SK-N-SH (cell line): ENCODE measurements at regions not wholly inside any gene's neighbourhood (a gene's known extent, or its start where the extent isn't known, plus 50 kb on each side); places are given as distances from the start of the nearest gene placed in this dataset.

ENCODE experiments used
- CTCF ChIA-PET: fragments of 300-600, 350-600 bp; formaldehyde crosslinking; extraction: SDS; loops from one replicate; lab custom pipeline; 2021; lab: Yijun Ruan, JAX
- POLR2A ChIA-PET: fragments of 350-600 bp; sonication (Branson Sonifier 250); formaldehyde crosslinking; extraction: SDS; loops from one replicate; lab custom pipeline; 2020; ENCODE audit warnings: antibody characterized with exemption, inconsistent platforms; lab: Yijun Ruan, JAX
- DNase-seq: peaks from one replicate; pipeline ENCODE4 v3.0.0; 2012
- H2AFZ ChIP-seq: fragments of 200-600 bp; sonication (generic); 2 replicates; pipeline ENCODE4 v1.8.1; 2016; ENCODE audit warnings: antibody characterized with exemption, mild to moderate bottlenecking, low read depth
- H3F3A ChIP-seq: fragments of 200-600 bp; sonication (generic); replicated peaks from 2 replicates; pipeline ENCODE3; 2016; ENCODE audit warnings: antibody characterized with exemption, mild to moderate bottlenecking; ENCODE audit not compliant: insufficient read depth
- H3K27ac ChIP-seq, 2 experiments: fragments of 200-500 bp in 1 of 2; fragments of 200-600 bp in 1 of 2; sonication (Bioruptor generic) in 1 of 2; sonication (generic), shearing (Covaris generic) in 1 of 2; 2 replicates each; pipeline versions ENCODE4 v1.5.1 to v1.6.1; 2014 to 2016; ENCODE audit warnings: low read depth in 2 of 2, inconsistent platforms in 1 of 2, low read length in 1 of 2, mild to moderate bottlenecking in 1 of 2, mixed read lengths in 1 of 2
- H3K27me3 ChIP-seq: fragments of 200-600 bp; sonication (generic), shearing (Covaris generic); 2 replicates; pipeline ENCODE4 v1.6.1; 2016; ENCODE audit warnings: mixed run types; ENCODE audit not compliant: insufficient read depth
- H3K36me3 ChIP-seq, 2 experiments: fragments of 200-500 bp in 1 of 2; fragments of 200-600 bp in 1 of 2; sonication (Bioruptor generic) in 1 of 2; sonication (generic) in 1 of 2; replicated peaks in 1 of 2; 2 replicates each; pipeline versions ENCODE3 to v1.5.1; 2014 to 2016; ENCODE audit warnings: low read length in 1 of 2, mild to moderate bottlenecking in 1 of 2; ENCODE audit not compliant: insufficient read depth in 2 of 2, control insufficient read depth in 1 of 2
- H3K4me1 ChIP-seq, 2 experiments: fragments of 200-500 bp in 1 of 2; fragments of 200-600 bp in 1 of 2; sonication (Bioruptor generic) in 1 of 2; sonication (generic), shearing (Covaris generic) in 1 of 2; 2 replicates each; pipeline versions ENCODE4 v1.5.1 to v1.6.1; 2014 to 2016; ENCODE audit warnings: low read depth in 1 of 2, low read length in 1 of 2, mixed run types in 1 of 2; ENCODE audit not compliant: insufficient read depth in 2 of 2, control insufficient read depth in 1 of 2
- H3K4me2 ChIP-seq: fragments of 200-600 bp; sonication (generic), shearing (Covaris generic); 2 replicates; pipeline ENCODE4 v1.6.1; 2017; ENCODE audit warnings: mixed run types
- H3K4me3 ChIP-seq, 2 experiments: fragments of 200-500 bp in 1 of 2; fragments of 200-600 bp in 1 of 2; sonication (Bioruptor generic) in 1 of 2; sonication (generic), shearing (Covaris generic) in 1 of 2; 2 replicates each; pipeline versions ENCODE4 v1.5.1 to v1.8.1; 2014 to 2016; ENCODE audit warnings: low read depth in 2 of 2, inconsistent platforms in 1 of 2, low read length in 1 of 2, mild to moderate bottlenecking in 1 of 2, mixed read lengths in 1 of 2, moderate library complexity in 1 of 2
- H3K79me2 ChIP-seq: fragments of 200-600 bp; sonication (generic); 2 replicates; pipeline ENCODE4 v1.8.1; 2017; ENCODE audit warnings: mild to moderate bottlenecking; ENCODE audit not compliant: insufficient read depth
- H3K9ac ChIP-seq: fragments of 200-600 bp; sonication (generic); 2 replicates; pipeline ENCODE4 v1.6.1; 2017; ENCODE audit warnings: mixed run types
- H3K9me2 ChIP-seq: fragments of 200-600 bp; sonication (generic); 2 replicates; pipeline ENCODE4 v1.6.1; 2017; ENCODE audit warnings: mixed run types
- H3K9me3 ChIP-seq: fragments of 200-600 bp; sonication (generic); 2 replicates; pipeline ENCODE4 v1.6.1; 2017; ENCODE audit warnings: mixed run types, mild to moderate bottlenecking, moderate library complexity
- H4K20me1 ChIP-seq: fragments of 200-600 bp; sonication (generic); 2 replicates; pipeline ENCODE4 v1.6.1; 2017; ENCODE audit warnings: mild to moderate bottlenecking, mixed run types; ENCODE audit not compliant: insufficient read depth
- ELF1 ChIP-seq: IDR thresholded peaks from 2 replicates; pipeline ENCODE4 v1.4.0; 2012
- EZH2phosphoT487 ChIP-seq: fragments of 200-600 bp; sonication (generic); IDR thresholded peaks from 2 replicates; pipeline ENCODE4 v1.6.1; 2017; ENCODE audit warnings: low read depth, mixed run types, mild to moderate bottlenecking, antibody characterized with exemption, moderate library complexity, borderline replicate concordance
- GABPA ChIP-seq: IDR thresholded peaks from 2 replicates; pipeline ENCODE4 v1.4.0; 2012; ENCODE audit warnings: low read depth, mild to moderate bottlenecking
- JUND ChIP-seq: IDR thresholded peaks from 2 replicates; pipeline ENCODE4 v1.4.0; 2012
- MEF2A ChIP-seq: IDR thresholded peaks from 2 replicates; pipeline ENCODE4 v1.4.0; 2012; ENCODE audit warnings: low read depth, borderline replicate concordance
- NFIC ChIP-seq: IDR thresholded peaks from 2 replicates; pipeline ENCODE4 v1.4.0; 2012; ENCODE audit warnings: borderline replicate concordance
- NRF1 ChIP-seq: IDR thresholded peaks from 2 replicates; pipeline ENCODE4 v1.6.1; 2012; ENCODE audit warnings: low read depth, mild to moderate bottlenecking, low read length
- POLR2AphosphoS5 ChIP-seq: IDR thresholded peaks from 2 replicates; pipeline ENCODE4 v1.6.1; 2012; ENCODE audit warnings: low read depth, low read length
- RAD21 ChIP-seq: IDR thresholded peaks from 2 replicates; pipeline ENCODE4 v1.6.1; 2012; ENCODE audit warnings: mild to moderate bottlenecking, low read length
- RFX5 ChIP-seq: IDR thresholded peaks from 2 replicates; pipeline ENCODE4 v1.6.1; 2012; ENCODE audit warnings: mild to moderate bottlenecking, improper control_type of control experiment, low read length
- RXRA ChIP-seq: IDR thresholded peaks from 2 replicates; pipeline ENCODE4 v1.4.0; 2012; ENCODE audit warnings: low read depth, mild to moderate bottlenecking, borderline replicate concordance
- SMC3 ChIP-seq: IDR thresholded peaks from 2 replicates; pipeline ENCODE4 v1.6.1; 2012; ENCODE audit warnings: low read depth, low read length, improper control_type of control experiment
- TCF12 ChIP-seq: IDR thresholded peaks from 2 replicates; pipeline ENCODE4 v1.4.0; 2012
- TEAD4 ChIP-seq: IDR thresholded peaks from 2 replicates; pipeline ENCODE4 v1.4.0; 2012; ENCODE audit warnings: mild to moderate bottlenecking, borderline replicate concordance; ENCODE audit not compliant: insufficient read depth
- whole genome bisulfite sequencing: methylation state at CpG from one replicate; pipeline ENCODE4 v1.1.6; 2017; ENCODE audit warnings: low lambda C conversion rate; 5-methylcytosine and 5-hydroxymethylcytosine counted together
- TF ChIP-seq, protein P1 (sequence below): IDR thresholded peaks from 2 replicates; pipeline ENCODE4; 2012
- TF ChIP-seq, protein P2 (sequence below): fragments of 200-600 bp; sonication (generic); IDR thresholded peaks from 2 replicates; pipeline ENCODE4 v1.6.1; 2017; ENCODE audit warnings: antibody characterized with exemption, mild to moderate bottlenecking, moderate library complexity
- TF ChIP-seq, protein P3 (sequence below): IDR thresholded peaks from 2 replicates; pipeline ENCODE4 v1.4.0; 2012; ENCODE audit warnings: low read depth
- TF ChIP-seq, protein P4 (sequence below): fragments of 150-350 bp; IDR thresholded peaks from 2 replicates; pipeline ENCODE4 v1.6.1; 2017; ENCODE audit warnings: antibody characterized with exemption, low read length, low read depth, borderline replicate concordance

DNA sequence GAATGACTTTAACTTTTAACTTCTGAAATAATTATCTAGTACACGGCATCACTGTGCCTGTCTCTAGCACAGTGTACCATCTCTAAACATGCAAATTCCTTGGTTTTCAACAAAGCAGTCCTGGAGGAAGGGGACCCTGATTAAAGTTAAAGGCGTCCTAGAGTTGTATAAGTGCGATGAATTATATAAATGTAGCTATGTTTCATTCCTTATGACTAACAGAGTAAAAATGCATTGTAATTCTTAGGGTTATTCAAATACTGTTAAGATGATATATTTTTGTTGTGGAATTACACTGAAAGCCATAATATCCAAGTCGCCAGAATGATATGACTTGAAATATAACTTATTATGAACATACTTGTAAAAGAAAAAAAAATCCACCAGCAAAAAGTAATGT is 544.9 kb upstream of the LINC00305 start (continued):
- TF ChIP-seq, protein P1, sequence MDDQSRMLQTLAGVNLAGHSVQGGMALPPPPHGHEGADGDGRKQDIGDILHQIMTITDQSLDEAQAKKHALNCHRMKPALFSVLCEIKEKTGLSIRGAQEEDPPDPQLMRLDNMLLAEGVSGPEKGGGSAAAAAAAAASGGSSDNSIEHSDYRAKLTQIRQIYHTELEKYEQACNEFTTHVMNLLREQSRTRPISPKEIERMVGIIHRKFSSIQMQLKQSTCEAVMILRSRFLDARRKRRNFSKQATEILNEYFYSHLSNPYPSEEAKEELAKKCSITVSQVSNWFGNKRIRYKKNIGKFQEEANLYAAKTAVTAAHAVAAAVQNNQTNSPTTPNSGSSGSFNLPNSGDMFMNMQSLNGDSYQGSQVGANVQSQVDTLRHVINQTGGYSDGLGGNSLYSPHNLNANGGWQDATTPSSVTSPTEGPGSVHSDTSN: no peak
- TF ChIP-seq MEF2A (no peak), NFIC (no peak), TEAD4 (no peak)
- TF ChIP-seq, protein P2, sequence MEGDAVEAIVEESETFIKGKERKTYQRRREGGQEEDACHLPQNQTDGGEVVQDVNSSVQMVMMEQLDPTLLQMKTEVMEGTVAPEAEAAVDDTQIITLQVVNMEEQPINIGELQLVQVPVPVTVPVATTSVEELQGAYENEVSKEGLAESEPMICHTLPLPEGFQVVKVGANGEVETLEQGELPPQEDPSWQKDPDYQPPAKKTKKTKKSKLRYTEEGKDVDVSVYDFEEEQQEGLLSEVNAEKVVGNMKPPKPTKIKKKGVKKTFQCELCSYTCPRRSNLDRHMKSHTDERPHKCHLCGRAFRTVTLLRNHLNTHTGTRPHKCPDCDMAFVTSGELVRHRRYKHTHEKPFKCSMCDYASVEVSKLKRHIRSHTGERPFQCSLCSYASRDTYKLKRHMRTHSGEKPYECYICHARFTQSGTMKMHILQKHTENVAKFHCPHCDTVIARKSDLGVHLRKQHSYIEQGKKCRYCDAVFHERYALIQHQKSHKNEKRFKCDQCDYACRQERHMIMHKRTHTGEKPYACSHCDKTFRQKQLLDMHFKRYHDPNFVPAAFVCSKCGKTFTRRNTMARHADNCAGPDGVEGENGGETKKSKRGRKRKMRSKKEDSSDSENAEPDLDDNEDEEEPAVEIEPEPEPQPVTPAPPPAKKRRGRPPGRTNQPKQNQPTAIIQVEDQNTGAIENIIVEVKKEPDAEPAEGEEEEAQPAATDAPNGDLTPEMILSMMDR: no peak
- TF ChIP-seq, protein P3, sequence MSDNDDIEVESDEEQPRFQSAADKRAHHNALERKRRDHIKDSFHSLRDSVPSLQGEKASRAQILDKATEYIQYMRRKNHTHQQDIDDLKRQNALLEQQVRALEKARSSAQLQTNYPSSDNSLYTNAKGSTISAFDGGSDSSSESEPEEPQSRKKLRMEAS: no peak
- TF ChIP-seq, all 33 proteins: peak for 0

DNA sequence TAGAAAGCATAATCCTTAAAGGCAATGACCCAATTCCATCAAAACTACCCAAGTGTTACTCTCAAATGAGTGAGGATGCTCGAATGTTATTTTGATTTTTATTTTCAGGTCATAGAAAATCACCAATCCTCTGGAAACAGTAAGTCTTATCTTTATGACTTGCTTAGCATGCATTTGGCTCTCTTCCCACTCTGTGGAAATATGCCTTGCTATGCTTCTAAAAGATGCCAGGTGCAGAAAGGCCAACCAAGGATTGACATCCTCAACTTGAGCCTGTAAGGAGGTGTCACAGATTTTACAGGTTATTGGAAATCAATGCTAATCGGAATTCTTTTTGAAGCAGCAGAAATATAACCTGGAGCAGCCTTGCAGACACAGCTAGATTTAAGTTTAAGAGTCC is 543.9 kb upstream of the LINC00305 start:
- H3K4me2 ChIP-seq: no peak overlapping the region
- H3K27ac ChIP-seq: no peak overlapping the region
- TF ChIP-seq ELF1 (no peak), SMC3 (no peak), EZH2phosphoT487 (no peak), POLR2AphosphoS5 (no peak), TCF12 (no peak), RXRA (no peak), GABPA (no peak), JUND (no peak), TEAD4 (no peak), NRF1 (no peak), RAD21 (no peak), RFX5 (no peak)
- TF ChIP-seq, protein P4, sequence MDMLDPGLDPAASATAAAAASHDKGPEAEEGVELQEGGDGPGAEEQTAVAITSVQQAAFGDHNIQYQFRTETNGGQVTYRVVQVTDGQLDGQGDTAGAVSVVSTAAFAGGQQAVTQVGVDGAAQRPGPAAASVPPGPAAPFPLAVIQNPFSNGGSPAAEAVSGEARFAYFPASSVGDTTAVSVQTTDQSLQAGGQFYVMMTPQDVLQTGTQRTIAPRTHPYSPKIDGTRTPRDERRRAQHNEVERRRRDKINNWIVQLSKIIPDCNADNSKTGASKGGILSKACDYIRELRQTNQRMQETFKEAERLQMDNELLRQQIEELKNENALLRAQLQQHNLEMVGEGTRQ: no peak
- H3K36me3 ChIP-seq: no peaks in the 10 kb centered on the region
- H2AFZ ChIP-seq: no peak overlapping the region
- 8% methylated on average over 2 of the region's 2 CpGs for WGBS
- 0 out of 2 replicates have a peak, but pooled peaks cover 3% of the 10 kb centered on the region for H3K9me3 ChIP-seq
- H3K9ac ChIP-seq: no peak overlapping the region
- DNase-seq: no peak
- no peaks in the 10 kb centered on the region for H3K4me1 ChIP-seq
- ChIA-PET POLR2A (no interaction called here), CTCF (no interaction called here)
- no peaks in the 10 kb centered on the region for H3K27me3 ChIP-seq
- no peaks in the 10 kb centered on the region for H4K20me1 ChIP-seq
- no peak overlapping the region for H3K4me3 ChIP-seq
- H3F3A ChIP-seq: no peaks in the 10 kb centered on the region
- H3K9me2 ChIP-seq: no peaks in the 10 kb centered on the region
- no peaks in the 10 kb centered on the region for H3K79me2 ChIP-seq
